ENCODE measurements at regions not wholly inside any gene's neighbourhood (a gene's known extent, or its start where the extent isn't known, plus 50 kb on each side); places are given as distances from the start of the nearest gene placed in this dataset.

DNA sequence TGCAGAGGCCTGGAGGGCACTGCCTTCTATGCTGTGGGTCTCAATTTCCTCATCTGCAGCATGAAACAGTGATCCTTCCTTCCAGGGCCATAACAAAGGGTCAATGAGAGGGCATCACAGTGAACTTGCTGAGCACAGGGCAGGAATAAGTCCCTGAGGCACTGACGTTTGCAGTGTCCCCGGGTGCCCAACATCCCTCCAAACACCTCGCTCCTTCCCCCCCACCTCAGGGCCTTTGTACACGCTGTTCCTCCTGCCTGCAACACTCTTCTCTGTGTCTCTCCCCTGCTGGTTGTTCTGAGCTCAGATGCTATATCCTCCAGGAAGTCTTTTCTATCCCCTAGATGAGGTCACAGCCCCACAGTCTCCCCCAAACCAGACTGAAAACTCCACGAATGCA, 59.7 kb upstream of the TCF20 start:
- H3K4me3 ChIP-seq = no peak overlapping the region
- DNase-seq (ENCODE audit: low spot score in 2 of 2) = no peak
- no peaks in the 10 kb centered on the region for H3K4me1 ChIP-seq
- in situ Hi-C loops (cut with MboI; ENCODE audit: low sequenced_read_pairs) = no loop called here
- H3K9me3 ChIP-seq = no peaks in the 10 kb centered on the region
- H3K27me3 ChIP-seq (ENCODE audit: low read depth) = no peaks in the 10 kb centered on the region
- H3K36me3 ChIP-seq (replicated peaks) = no peaks in the 10 kb centered on the region

GRCh38 chr22:42329504-42329903, 59.1 kb upstream of the TCF20 start:
- in situ Hi-C loops (cut with MboI; ENCODE audit: low sequenced_read_pairs) = no loop called here
- H3K9me3 ChIP-seq = no peaks in the 10 kb centered on the region
- H3K4me3 ChIP-seq = no peak overlapping the region
- no peak for DNase-seq (ENCODE audit: low spot score in 2 of 2)
- H3K27me3 ChIP-seq (ENCODE audit: low read depth) = no peaks in the 10 kb centered on the region
- no peaks in the 10 kb centered on the region for H3K36me3 ChIP-seq (replicated peaks)
- no peaks in the 10 kb centered on the region for H3K4me1 ChIP-seq

DNA sequence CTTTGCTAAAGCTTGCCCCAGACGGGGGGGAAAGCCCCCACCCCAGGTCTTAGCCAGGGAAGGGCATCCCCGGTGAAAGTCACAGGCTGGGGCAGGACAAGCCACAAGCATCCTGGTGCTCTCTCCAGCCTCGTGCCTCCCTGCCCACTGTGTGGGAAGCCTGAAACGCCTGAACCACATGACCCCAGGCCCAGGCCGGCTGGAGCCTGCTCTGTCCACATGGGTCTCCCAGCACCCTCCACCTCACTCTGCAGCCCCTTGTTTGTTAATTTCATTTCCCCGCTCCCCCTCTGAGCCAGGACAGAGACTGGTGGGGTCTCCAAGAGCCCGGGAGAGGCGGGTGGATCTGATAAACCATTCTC, 58.3 kb upstream of the TCF20 start:
- no peaks in the 10 kb centered on the region for H3K27me3 ChIP-seq (ENCODE audit: low read depth)
- no peaks in the 10 kb centered on the region for H3K36me3 ChIP-seq (replicated peaks)
- H3K4me1 ChIP-seq = no peaks in the 10 kb centered on the region
- in situ Hi-C loops (cut with MboI; ENCODE audit: low sequenced_read_pairs) = no loop called here
- DNase-seq (ENCODE audit: low spot score in 2 of 2) = no peak
- H3K4me3 ChIP-seq = no peak overlapping the region
- no peaks in the 10 kb centered on the region for H3K9me3 ChIP-seq

- Histone ChIP-seq H3K9me3 (no peaks in the 10 kb centered on the region), H3K27me3 (ENCODE audit: low read depth) (no peaks in the 10 kb centered on the region), H3K4me3 (no peak overlapping the region), H3K36me3 (replicated peaks) (no peaks in the 10 kb centered on the region), H3K4me1 (no peaks in the 10 kb centered on the region)
- in situ Hi-C loops (cut with MboI; ENCODE audit: low sequenced_read_pairs) = no loop called here
- DNase-seq (ENCODE audit: low spot score in 2 of 2) = no peak
Measured at GRCh38 chr22:42328130-42328783, 57.8 kb upstream of the TCF20 start.

- Histone ChIP-seq H3K27me3 (ENCODE audit: low read depth) (no peaks in the 10 kb centered on the region), H3K36me3 (replicated peaks) (no peaks in the 10 kb centered on the region), H3K4me3 (no peak overlapping the region), H3K4me1 (no peaks in the 10 kb centered on the region), H3K9me3 (no peaks in the 10 kb centered on the region)
- no peak for DNase-seq (ENCODE audit: low spot score in 2 of 2)
- in situ Hi-C loops (cut with MboI; ENCODE audit: low sequenced_read_pairs) = no loop called here
Measured at GRCh38 chr22:42327462-42328129, 57.1 kb upstream of the TCF20 start.

GRCh38 chr22:42326801-42327200, 56.3 kb upstream of the TCF20 start:
- DNase-seq (ENCODE audit: low spot score in 2 of 2) = no peak
- H3K4me3 ChIP-seq = no peak overlapping the region
- peaks cover 4% of the 10 kb centered on the region; the same call in 1 of the 2 replicates for H3K4me1 ChIP-seq
- in situ Hi-C loops (cut with MboI; ENCODE audit: low sequenced_read_pairs) = no loop called here
- H3K27me3 ChIP-seq (ENCODE audit: low read depth) = no peaks in the 10 kb centered on the region
- H3K36me3 ChIP-seq (replicated peaks) = no peaks in the 10 kb centered on the region
- no peaks in the 10 kb centered on the region for H3K9me3 ChIP-seq

DNA sequence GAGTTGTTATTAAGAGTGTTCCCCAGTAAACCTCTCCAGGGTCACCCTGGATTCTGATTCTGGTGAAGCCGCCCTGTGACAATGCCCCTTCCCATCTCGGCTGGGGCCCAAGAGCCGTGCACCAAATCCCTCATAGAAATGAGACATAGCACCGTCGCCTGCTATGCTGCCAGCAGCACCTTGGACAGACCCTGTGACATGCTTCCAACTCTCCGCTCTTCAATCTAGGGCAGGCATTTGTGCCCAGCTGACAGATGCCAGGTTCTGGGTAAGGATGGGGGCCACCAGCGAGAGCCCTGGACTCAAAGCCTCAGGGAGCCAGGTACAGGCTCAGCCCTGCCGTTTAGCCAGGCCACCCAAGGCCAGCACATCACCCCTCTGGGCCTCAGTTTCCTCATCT, 55.8 kb upstream of the TCF20 start:
- H3K4me3 ChIP-seq = no peak overlapping the region

DNA sequence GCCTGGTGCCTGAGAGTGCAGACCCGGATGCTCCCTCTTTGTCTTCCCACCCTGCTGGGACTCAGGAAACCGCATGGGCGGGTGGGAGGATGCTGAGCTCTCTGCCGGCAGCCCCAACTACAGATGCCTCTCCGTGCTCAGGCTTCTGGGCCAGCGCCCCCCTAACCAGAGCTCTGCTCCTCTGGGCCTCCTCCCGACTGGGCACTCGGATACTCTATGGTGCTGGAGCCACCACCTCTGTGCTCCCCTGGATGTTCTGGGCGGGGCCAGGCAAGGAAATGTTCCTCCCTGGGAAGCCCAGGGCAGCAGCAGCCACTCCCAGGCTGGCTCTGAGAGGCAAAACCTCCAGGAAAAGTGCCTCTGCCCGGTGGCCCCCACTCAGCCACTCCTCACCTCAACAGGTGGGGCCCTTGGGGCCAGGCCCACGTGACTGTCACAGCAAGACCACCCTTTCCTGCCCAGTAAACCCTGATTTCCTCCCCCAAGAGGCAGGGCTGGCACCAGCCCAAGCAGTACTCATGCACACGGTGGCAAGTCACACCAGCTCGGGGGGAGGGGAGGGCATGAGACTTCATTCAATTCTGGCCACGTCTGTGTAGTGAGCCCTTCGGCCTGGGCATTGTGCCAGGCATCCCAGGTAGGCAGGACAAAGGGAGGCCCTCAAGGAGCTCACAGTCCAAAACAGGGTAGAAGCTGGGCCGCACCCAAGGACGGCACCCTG, 54.7 kb upstream of the TCF20 start:
- Histone ChIP-seq H3K36me3 (replicated peaks) (no peaks in the 10 kb centered on the region), H3K4me3 (no peak overlapping the region)
- in situ Hi-C loops (cut with MboI; ENCODE audit: low sequenced_read_pairs) = no loop called here

More for the DNA sequence above, 55.8 kb upstream of the TCF20 start:
- Histone ChIP-seq H3K4me1 (peaks cover 4% of the 10 kb centered on the region; the same call in 1 of the 2 replicates), H3K27me3 (ENCODE audit: low read depth) (no peaks in the 10 kb centered on the region), H3K9me3 (no peaks in the 10 kb centered on the region), H3K36me3 (replicated peaks) (no peaks in the 10 kb centered on the region)
- no peak for DNase-seq (ENCODE audit: low spot score in 2 of 2)
- in situ Hi-C loops (cut with MboI; ENCODE audit: low sequenced_read_pairs) = no loop called here

DNA sequence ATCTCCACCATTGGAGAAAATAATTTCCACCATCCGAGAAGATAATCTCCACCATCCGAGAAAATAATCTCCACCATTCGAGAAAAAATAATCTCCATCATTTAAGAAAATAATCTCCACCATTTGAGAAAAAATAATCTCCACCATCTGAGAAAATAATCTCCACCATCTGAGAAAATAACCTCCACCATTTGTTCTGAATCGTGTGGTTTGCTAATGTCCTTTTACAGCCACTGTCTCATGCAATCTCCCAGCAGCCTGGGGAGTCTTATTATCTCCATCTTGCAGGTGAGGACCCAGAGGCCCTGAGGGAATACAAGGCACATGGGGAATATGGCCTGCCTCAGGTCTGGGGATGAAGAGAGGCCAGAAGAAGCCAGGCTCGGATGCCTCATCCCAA, 54.1 kb upstream of the TCF20 start:
- peaks cover 4% of the 10 kb centered on the region; the same call in 1 of the 2 replicates for H3K4me1 ChIP-seq
- no peaks in the 10 kb centered on the region for H3K27me3 ChIP-seq (ENCODE audit: low read depth)
- in situ Hi-C loops (cut with MboI; ENCODE audit: low sequenced_read_pairs) = no loop called here
- no peaks in the 10 kb centered on the region for H3K9me3 ChIP-seq
- no peaks in the 10 kb centered on the region for H3K36me3 ChIP-seq (replicated peaks)
- no peak for DNase-seq (ENCODE audit: low spot score in 2 of 2)
- H3K4me3 ChIP-seq = no peak overlapping the region

More for the DNA sequence above, 54.7 kb upstream of the TCF20 start:
- H3K4me1 ChIP-seq = peaks cover 4% of the 10 kb centered on the region; the same call in 1 of the 2 replicates
- H3K27me3 ChIP-seq (ENCODE audit: low read depth) = no peaks in the 10 kb centered on the region
- no peak for DNase-seq (ENCODE audit: low spot score in 2 of 2)
- no peaks in the 10 kb centered on the region for H3K9me3 ChIP-seq

GRCh38 chr22:42323971-42324370, 53.5 kb upstream of the TCF20 start:
- Histone ChIP-seq H3K36me3 (replicated peaks) (no peaks in the 10 kb centered on the region), H3K4me1 (peaks cover 4% of the 10 kb centered on the region; the same call in 1 of the 2 replicates), H3K9me3 (no peaks in the 10 kb centered on the region), H3K27me3 (ENCODE audit: low read depth) (no peaks in the 10 kb centered on the region), H3K4me3 (no peak overlapping the region)
- in situ Hi-C loops (cut with MboI; ENCODE audit: low sequenced_read_pairs) = no loop called here
- no peak for DNase-seq (ENCODE audit: low spot score in 2 of 2)

DNA sequence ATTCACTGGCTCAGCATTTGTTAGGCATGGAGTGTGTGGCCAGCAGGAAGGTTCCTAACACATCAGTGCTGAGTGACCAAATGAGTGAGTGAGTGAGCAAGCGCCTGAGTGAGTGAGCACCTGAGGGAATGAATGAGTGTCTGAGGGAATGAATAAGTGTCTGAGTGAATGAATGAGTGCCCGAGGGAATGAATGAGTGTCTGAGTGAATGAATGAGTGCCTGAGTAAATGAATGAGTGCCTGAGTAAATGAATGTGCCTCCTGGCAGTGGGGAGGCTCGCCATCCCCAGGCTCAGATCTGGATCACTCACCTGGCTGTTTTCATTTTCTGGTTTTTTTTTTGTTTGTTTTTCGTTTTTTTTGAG, 52.1 kb upstream of the TCF20 start:
- Histone ChIP-seq H3K36me3 (replicated peaks) (no peaks in the 10 kb centered on the region), H3K27me3 (ENCODE audit: low read depth) (no peaks in the 10 kb centered on the region), H3K9me3 (no peaks in the 10 kb centered on the region), H3K4me1 (peaks cover 4% of the 10 kb centered on the region; the same call in 1 of the 2 replicates), H3K4me3 (no peak overlapping the region)
- in situ Hi-C loops (cut with MboI; ENCODE audit: low sequenced_read_pairs) = no loop called here
- DNase-seq (ENCODE audit: low spot score in 2 of 2) = no peak

- DNase-seq (ENCODE audit: low spot score in 2 of 2) = peak; percentile 27 to 48
- Histone ChIP-seq H3K4me1 (peaks cover 4% of the 10 kb centered on the region; the same call in 1 of the 2 replicates), H3K4me3 (no peak overlapping the region), H3K36me3 (replicated peaks) (no peaks in the 10 kb centered on the region), H3K9me3 (no peaks in the 10 kb centered on the region), H3K27me3 (ENCODE audit: low read depth) (no peaks in the 10 kb centered on the region)
- in situ Hi-C loops (cut with MboI; ENCODE audit: low sequenced_read_pairs) = no loop called here
Measured at GRCh38 chr22:42321908-42322561, 51.6 kb upstream of the TCF20 start.

DNA sequence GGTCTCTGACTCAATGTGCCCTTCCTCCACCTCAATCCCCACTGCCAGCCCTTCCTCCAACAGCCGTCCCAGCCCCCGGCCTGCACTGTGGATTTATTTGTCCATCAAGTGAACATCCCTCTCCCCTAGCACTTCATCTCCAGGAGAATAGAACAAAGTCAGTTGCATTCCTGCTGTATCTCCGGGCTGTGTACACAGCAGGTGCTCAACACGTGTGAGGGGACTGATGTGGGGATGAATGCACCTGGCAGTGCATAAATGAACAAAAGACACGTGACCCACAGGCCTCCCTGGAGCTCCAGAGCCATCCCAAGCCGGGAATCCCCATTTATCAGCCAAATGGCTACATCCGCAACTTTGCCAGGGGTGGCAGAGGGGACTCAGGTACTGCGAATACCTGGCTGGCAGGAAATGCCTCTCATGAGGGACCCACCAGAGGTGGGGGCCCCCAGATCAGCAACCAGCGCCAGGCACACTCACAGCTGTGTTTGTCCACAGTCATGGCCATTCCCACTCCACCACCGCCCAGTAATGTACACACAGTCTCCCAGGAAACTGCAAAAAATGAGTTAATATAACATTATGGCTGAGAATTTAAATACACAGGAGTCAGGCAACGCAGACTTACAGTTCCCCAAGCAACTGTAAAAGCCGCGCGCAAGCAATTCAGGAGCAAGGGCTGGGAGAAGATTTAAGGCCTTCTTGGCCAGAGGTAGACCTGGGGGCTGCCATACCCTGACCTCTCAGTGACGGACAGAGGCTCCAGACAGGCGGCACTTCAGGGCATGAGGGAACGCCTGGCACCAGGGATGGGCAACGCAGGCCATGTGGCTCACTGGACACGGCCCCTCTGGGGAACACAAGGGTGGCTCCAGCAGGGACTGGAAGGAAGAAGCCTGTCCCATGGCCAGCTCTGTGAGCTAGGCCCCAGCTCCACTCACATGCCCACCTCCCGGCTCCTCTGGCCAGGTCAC, 50.3 kb upstream of the TCF20 start:
- H3K4me1 ChIP-seq = peaks cover 4% of the 10 kb centered on the region; the same call in 1 of the 2 replicates
- in situ Hi-C loops (cut with MboI; ENCODE audit: low sequenced_read_pairs) = no loop called here
- DNase-seq (ENCODE audit: low spot score in 2 of 2) = no peak

More for the DNA sequence above, 50.3 kb upstream of the TCF20 start:
- H3K27me3 ChIP-seq (ENCODE audit: low read depth) = no peaks in the 10 kb centered on the region
- H3K9me3 ChIP-seq = no peaks in the 10 kb centered on the region
- H3K36me3 ChIP-seq (replicated peaks) = no peaks in the 10 kb centered on the region
- no peak overlapping the region for H3K4me3 ChIP-seq
